ENCODE measurements at regions not wholly inside any gene's neighbourhood (a gene's known extent, or its start where the extent isn't known, plus 50 kb on each side); places are given as distances from the start of the nearest gene placed in this dataset.

- TF ChIP-seq EZH2 (IDR thresholded peaks at IDR 0.05; ENCODE audit: borderline replicate concordance), result no peak
- no peak for TF ChIP-seq CTCF (IDR thresholded peaks at IDR 0.05; ENCODE audit: poor library complexity)
- TF ChIP-seq EZH2phosphoT487 (IDR thresholded peaks at IDR 0.05; ENCODE audit: low read depth, severe bottlenecking, unreplicated experiment), result no peak
Measured at GRCh38 chr3:86648087-86648486, 342.9 kb downstream of the VGLL3 start.
